Stimulated activated naive CD4-positive, alpha-beta T cell (primary cell): ENCODE measurements at regions not wholly inside any gene's neighbourhood (a gene's known extent, or its start where the extent isn't known, plus 50 kb on each side); places are given as distances from the start of the nearest gene placed in this dataset.

Experiments
- DNase-seq, 6 experiments: peaks; one replicate each; lab custom pipeline; 2025; lab: John Stamatoyannopoulos, UW

- no peak for DNase-seq
These were observed 262.5 kb upstream of the GNAI1 start for GRCh38 chr7:79872176-79872575.

GRCh38 chr7:79868010-79868409, 266.6 kb upstream of the GNAI1 start:
- no peak for DNase-seq

- DNase-seq: no peak
These were observed 272.0 kb upstream of the GNAI1 start for GRCh38 chr7:79862447-79863210.

DNA sequence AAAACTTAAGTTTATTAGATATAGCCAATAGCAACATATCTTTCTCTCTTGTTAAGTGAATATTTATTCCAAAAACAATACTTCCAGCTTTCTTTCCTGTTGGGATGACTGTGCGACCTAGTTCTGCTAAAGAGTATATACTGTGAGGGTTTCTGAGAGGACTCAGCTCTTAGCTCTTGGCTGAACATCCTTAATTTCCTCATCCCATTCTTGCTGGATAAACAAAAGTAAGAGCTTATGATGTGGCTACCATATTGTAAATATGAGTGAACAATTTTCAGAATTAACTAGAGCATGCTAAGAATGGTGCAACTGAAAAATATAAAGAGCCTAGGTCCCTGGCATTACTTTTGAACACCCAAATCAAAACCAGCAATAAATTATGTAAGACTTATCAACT, 279.5 kb upstream of the GNAI1 start:
- no peak for DNase-seq

GRCh38 chr7:79854621-79855020, 280.0 kb upstream of the GNAI1 start:
- DNase-seq: no peak

DNA sequence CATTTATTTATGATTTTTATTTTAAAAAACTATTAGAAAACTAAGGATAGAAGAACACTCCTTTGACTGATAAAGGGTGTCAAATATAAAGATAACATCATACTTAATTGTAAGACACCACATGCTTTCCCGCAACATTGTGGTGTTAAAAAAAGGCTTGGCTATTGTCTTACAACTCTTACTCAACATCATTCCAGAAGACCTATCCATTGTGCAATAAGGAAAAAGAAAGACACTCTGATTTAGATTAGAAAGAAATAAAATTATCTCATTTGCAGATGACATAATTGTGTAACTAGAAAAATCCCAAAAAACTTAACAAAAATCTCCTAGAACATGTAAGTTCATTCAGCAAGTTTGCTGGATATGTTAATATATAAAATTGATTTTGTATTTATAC, 296.7 kb upstream of the GNAI1 start:
- DNase-seq: no peak

DNA sequence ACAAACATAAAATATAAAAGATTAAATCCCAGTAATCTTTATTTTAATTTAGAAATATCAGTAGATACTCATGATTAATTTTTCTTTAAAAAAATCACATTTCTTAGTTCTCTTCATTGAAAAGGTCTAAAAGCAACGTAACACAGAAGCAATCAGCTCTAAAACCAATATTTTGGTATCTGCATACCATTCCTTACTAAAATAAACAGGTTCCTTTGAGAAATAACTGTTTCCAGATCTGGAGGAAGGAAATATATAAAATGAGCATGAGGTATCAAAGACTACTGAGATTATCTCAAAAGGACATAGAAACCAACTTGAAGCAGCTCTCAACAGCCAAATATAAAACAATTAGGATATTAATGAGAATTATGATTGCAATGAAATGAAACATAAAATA, 301.0 kb upstream of the GNAI1 start:
- no peak for DNase-seq

- DNase-seq: no peak
These were observed 305.8 kb upstream of the GNAI1 start for GRCh38 chr7:79828866-79829265.

GRCh38 chr7:79823246-79823951, 311.2 kb upstream of the GNAI1 start:
- DNase-seq: no peak

- DNase-seq: no peak
These were observed 311.9 kb upstream of the GNAI1 start for GRCh38 chr7:79822620-79823240.

DNA sequence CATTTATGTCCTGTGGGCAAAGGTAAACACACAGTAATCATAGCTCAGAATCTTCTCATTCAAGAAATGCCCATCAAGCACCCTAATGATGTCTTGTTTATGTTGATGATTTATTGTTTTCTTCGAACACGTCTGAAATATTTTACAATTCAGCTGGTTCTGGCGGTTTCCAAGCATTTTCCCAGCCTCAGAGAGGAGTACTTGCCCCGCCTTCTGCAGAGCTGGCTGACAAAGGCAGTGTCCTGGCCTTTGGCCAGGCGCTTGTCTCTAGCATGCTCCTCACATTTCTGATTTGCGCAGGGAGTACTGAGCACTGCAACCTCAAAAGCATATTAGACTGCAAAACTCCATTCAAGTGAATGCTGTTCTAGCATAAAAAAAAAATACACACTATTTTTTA, 314.2 kb upstream of the GNAI1 start:
- no peak for DNase-seq

DNA sequence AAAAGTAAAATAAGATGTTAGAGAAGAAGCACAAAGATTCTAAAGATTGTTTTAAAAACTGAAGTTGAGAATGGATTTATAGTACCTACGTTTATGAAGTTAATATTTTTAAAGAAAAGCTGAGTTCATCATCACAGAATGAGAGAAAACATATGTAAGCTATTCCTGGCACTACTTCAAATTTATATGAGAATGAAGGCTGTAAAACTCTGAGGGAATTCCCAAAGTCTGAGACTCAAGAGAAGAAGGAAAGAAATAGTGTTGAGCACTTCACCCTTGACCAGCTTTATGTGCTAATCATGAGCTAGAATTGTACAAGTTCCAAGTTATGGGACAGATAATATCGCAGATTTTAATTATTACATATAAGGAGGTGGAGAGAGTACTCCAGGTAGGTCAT, 323.7 kb upstream of the GNAI1 start:
- no peak for DNase-seq

GRCh38 chr7:79806161-79806734, 328.4 kb upstream of the GNAI1 start:
- DNase-seq: no peak

- DNase-seq: no peak
These were observed 337.3 kb upstream of the MAGI2 start for GRCh38 chr7:79790656-79791262.

DNA sequence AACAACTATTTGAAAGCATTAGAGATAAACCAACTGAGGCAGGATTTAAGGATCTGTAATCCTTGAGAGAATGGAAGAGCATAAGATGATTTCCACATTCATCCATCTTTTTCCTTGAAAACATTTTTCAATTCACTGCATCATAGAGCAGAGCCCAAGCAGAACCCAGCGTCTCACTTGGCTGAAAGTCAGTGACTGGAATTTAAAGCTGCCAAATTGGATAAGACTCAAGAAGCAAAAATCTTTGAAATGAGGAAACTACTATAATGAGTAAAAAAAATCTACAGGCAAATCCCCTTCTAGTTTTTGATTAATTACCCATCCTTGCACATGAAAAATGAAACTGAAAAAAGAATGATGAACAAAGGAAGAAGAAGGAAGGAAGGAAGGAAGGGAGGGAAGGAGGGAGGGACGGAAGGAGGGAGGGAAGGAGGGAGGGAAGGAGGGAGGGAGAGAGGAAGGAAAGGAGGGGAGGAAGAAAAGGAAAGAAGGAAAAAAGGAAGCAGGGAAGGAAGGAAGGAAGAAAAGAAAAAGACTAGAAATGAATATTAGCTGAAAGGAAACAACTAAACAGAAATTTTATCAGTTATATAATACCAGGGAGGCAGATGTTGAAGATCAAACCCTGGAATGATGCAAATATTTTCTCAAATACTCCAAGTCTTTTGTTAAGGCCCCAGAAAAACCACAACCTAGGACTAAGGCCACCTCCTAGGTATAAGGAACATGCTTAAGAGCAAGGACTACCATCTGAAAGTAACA, 336.3 kb upstream of the MAGI2 start:
- DNase-seq: no peak

DNA sequence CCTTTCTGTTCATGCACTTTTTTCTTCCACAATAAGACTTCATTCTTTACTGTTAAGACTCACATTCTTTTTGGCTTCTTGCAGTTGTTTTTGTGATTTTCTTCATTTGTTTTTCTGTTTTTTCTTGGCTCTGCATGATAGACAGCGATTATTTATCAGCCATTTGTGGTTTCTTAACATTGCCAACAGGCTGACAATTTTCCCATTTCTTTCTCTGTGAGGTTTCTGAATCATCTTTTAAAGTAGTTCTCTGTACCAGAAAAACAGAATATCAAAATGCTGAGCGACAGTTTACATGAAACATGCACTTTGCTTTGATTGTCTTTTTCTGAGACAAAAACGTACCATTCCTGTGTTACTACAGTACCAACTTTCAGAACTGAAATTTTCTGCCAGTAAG, 334.2 kb upstream of the MAGI2 start:
- no peak for DNase-seq

DNA sequence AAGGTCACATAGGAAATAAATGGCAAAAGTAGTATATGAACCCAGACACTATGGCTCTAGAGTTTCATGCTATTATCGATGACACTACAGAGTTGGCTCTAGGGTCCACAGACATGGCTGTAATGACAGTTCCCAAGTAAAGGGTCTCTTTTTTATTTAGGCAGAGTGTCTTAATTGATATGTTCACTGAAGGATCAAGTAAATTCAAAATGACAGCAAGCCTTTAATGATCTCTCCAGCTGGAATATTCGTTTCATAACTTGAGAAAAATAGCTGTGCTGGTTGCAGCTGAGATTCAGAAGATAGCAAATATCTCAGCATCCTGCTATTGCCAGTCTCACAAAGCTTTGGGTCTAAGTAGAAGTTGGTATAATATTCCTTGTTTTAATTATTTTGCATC, 333.6 kb upstream of the MAGI2 start:
- no peak for DNase-seq

GRCh38 chr7:79786187-79786586, 332.7 kb upstream of the MAGI2 start:
- DNase-seq: no peak

DNA sequence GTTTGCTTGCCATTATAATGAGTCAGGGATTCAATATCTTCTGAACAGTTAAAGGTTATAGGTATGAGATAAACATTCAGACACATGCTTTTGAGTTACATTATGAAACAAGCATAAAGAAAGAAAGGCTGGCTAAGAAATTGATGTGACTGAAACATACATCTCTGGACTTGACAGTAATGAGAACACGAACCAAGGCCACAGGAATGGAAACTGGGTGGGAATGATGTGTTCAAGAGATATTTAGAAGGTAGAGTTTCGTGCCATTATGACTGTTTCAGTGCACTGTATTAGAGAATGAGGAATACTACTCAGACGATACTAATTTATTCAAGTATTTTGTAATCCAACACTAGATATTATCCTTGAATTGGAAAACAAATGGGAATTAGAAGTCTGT, 332.1 kb upstream of the MAGI2 start:
- DNase-seq: no peak

DNA sequence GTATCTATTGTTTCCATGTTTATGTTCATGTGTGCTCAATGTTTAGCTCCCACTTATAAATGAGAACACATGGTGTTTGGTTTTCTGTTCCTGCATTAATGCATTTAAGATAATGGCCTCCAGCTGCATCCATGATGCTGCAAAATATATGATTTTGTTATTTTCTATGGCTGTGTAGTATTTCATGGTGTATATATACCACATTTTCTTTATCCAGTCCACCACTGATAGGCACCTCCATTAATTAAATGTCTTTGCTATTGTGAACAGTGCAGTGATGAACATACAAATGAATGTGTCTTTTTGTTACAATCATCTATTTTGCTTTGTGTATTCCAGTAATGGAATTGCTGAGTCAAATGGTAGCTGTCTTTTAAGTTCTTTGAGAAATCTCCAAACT, 329.4 kb upstream of the MAGI2 start:
- DNase-seq: no peak

DNA sequence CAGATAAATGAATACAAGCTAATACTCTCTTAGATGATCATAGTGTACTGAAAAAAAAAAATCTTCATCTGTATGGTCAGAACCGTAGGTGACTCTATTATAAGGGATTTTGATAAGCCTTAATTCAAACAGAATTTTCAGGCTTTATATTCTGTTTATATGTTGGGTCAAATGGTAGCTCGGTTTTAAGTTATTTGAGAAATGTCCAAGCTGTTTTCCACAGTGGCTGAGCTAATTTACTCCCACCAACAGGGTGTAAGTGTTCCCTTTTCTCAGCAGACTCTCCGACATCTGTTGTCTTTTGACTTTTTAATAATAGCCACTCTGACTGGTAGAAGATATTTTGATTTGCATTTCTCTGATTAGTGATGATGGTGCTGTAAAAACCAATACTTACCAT, 328.8 kb upstream of the MAGI2 start:
- DNase-seq: no peak

DNA sequence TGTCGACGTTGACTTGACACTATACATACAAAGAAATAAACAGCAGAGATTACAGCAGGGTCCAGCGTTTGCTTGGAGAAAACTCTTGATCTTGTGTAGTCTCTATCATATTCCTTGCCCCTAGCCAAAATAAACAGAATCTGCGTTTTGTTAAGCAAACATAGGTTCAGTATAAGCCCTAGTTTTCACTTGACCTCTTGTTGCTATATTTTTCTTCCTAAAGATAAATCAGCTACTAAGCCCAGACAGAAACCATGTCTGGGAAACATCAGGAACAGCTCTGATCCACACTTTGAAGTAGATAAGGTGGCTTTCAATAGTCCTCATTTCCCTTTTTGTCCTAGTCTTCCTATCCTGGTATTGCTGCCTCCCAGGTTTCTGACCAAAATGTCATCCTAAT, 328.2 kb upstream of the MAGI2 start:
- DNase-seq: no peak
